HuH-7.5 (cell line): ENCODE measurements at regions not wholly inside any gene's neighbourhood (a gene's known extent, or its start where the extent isn't known, plus 50 kb on each side); places are given as distances from the start of the nearest gene placed in this dataset.

Source experiments
- DNase-seq: peaks from one replicate; pipeline ENCODE4 v3.0.0; 2011; ENCODE audit warnings: low spot score

DNA sequence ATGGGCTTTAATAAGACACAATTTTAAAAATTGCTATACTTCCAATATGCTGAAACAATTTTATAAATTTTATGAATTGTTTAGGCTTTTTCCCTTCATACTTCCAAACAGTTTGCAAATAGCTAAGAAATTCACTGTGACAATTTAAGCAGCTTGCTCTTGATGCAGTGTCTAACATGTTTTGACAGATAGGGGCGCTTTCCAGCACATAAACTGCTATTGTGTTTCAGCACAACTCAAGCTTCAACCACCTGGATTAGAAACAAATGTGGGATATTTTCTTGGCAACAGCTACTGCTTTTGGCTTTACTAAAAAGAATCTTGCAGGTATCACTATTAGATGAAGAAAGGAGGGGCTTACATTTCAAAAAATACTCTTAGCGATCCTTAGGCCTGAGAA is 565.8 kb upstream of the DPPA4 start:
- DNase-seq, result no peak

DNA sequence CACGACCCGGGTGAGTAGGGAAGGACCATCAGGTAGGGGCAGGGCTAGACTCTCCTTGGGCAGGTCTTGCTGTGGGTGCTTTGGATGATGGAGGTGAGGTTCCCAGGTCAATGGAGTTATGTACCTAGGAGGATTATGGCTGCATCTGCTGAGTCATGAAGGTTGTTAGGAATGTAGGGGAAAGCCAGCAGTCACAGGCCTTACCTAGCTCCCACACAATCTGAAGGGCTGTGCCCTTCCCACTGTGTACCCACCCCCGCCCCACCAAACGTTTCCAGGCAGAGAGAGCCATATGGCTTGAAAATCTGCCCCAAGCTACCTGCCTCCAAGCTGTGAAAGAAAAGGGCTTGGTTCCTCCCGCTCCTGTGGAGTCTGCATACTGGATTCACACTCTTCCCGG is 573.4 kb upstream of the DPPA4 start:
- no peak for DNase-seq

DNA sequence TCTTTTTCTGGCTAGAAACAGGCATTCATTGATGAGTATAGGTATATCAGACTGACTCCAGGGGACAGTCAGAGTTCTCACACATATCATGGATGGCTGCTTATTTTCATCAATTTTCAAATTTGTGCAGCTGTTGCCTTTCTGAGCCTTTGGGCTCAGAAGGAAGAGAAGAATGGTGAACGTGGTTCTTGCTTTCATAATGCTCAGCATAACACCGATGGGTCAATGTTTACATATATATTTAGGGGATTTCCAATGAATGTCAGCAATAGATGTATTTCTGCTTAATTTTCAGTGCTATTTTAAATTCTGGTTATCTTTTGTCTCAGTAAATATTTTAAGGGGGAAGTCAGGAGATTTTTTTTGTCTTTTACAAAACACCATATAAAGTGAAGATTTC is 581.4 kb upstream of the DPPA4 start:
- DNase-seq, result no peak

DNA sequence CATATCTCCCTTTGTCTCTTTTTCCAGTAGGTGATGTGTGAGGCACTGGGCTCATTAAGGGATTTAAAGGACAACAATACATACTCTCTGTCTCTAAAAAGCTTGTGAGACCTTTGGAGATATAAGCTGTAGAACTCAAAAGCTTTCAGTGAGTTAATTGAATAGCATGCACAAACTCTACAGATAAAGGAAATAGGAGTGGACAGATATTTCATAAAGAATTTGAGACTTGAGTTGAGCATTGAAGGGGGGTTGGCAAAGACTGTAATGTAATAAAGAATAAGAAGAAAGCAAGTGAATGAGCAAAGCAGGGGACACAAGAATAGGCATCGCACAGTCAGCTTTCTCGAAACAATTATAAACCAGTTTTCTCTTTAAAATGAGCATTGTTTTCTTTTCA is 583.4 kb upstream of the DPPA4 start:
- no peak for DNase-seq

DNA sequence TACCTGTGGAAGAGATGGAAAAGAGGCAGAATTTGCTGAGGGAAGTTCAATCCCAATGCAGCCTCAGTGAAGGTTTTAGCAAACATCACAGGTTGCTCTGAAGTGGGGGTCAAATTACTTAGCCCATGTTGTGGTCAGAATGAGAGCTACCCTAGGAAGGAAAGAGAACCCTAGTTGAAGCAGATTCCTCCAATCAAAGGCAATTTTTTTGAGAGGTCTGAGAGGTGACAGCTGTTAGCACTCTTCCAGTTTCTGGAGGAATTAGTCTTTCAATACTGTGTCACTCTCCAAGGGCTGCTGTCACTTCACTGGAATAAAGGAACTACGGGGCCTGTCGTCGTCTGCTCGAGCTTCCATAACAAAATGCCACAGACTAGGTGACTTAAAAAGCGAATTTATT is 584.2 kb upstream of the DPPA4 start:
- no peak for DNase-seq

DNA sequence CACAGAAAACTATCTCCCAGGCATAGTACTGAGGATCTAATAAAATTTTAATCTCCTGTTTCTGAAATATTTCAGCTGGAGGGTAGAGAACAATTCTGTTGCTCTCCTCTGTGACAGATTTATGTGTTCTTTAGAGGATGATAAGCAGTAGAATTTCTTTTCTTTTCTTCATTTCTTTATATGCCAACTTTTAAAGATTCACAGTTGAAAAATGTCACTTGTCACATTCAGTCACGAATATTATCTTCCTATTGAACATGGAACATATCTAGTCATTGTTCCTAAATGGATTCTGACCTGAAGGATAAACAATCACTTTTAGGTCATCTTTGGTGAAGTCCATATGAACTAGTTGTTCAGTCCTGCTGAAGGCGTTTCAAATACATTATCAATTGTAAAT is 585.5 kb upstream of the DPPA4 start:
- no peak for DNase-seq

DNA sequence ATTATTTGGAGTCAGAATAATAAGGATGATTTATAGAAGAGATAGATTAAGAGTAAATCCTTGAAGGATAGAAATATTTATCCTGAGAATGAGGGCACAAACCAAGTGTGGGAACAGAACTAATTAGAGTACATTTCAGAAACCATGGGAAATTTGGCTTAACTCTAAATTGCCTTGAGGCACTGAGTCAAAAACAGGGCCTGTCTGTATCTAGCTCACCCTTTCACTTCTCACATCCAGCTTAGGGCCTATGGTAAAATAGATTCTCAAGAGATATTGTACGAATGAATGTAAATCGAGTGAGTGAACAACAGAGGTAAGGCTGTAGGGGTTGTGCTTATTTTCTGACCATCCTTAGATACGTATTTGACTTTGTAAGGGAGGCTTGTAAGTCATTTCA is 586.1 kb upstream of the DPPA4 start:
- DNase-seq, result no peak

DNA sequence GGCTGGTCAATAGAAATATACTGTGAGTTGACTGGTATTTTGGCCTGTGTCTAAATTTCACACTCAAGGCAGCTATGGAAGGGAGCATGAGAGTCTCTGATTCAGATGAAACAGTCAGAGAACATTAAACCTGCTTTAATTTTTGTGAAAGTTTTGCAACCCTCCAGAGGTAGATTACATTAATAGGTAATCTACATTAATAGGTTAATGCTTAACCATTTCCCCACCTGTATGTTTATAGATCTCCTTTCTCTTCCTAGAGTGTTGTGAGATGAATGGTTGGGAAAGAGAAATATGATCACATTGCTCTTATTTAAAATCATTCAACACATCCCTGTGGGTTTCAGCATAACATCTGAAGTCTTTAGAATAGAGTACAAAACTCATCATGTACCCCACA is 586.9 kb upstream of the DPPA4 start:
- no peak for DNase-seq

DNA sequence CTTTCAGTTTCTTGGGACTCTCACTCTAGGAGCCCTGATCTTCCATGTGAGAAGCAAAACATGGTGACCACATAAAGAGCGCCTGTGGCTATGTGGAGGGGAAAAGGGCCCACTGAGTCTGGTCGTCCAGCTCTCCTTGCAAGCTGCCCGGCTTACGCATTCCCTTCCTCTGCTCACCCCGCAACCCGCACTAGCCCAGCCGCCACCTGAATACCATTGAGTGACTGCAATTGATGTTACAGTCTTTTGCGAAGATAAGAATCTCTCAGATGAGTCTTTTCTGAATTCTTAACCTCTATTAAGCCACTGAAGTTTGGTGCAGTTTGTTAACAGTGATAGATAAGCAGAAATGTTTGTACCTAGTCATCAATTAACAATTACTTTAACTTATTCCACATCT is 589.0 kb upstream of the DPPA4 start:
- DNase-seq, result no peak

DNA sequence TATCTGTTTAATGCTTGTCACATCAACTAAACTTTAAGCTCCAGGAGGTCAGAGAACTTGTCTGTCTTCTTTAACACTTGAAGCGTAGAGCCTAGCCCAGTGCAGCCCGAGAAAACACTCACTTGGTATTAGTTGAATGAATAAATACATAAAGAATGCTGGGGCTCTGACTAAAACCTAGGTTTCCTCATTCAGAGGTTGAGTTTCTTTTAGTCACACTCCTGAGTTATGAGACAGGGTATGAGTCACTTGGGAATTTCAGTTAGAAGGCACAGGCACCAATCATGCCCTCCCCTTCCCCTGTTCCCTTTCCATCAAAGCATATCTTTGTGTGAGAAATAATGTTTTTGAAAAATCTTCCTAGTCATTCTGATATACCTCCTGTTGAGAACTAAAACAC is 589.8 kb upstream of the DPPA4 start:
- no peak for DNase-seq

DNA sequence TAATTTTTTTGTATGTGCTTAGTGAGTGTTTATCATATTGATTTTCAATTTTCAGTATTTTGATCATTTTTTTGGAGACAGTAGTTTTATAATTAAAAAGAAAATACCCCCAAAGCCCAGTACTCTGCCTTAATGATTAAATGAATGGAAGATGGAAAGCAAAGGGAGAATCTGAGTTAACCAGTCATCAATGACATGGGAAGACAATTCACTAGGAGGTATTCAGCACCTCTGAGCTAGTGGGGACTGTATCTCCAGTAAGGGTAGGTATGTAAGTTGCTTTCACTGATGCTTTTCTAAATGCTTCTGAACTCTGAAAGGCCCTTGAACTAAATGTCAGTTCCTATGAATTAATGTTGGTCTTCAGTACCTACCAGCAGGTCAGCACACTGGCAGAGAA is 590.4 kb upstream of the DPPA4 start:
- no peak for DNase-seq

DNA sequence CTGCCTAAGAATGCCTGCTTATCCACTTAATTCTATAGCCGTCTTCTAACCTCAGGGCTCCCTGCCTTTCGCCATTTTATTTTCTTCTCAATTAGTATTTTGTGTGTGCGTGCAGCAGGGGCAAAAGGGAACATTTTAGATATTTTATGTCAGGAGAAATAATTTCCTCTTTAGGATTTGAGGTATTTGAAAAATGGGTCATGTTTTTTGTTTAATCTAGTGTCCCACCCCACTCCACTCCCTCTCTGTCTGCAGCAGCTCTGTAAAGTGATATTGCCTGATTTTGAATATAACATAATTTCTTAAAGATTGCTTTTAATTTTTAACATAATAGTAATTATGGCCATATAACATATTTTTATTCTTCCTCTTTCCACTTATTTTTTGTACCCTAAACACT is 593.2 kb upstream of the DPPA4 start:
- DNase-seq, result no peak

DNA sequence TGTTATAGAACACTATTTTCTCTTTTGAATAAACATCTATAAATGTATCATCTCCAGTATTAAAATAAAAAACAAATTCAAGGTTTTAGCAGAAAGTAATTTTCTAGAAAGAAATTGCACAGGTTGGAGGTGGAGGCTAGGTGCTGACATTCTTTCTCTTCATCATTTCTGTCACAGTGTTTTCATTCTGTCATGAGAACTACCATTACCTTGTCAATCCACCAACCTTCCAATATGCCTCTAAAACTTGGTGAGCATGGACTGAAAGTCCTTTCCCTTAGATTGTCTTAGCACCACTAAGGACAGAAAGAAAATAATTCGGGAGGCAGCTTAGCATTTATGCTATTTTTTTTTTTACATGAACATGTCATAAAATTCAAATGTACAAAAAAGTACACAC is 596.2 kb upstream of the DPPA4 start:
- DNase-seq, result no peak

DNA sequence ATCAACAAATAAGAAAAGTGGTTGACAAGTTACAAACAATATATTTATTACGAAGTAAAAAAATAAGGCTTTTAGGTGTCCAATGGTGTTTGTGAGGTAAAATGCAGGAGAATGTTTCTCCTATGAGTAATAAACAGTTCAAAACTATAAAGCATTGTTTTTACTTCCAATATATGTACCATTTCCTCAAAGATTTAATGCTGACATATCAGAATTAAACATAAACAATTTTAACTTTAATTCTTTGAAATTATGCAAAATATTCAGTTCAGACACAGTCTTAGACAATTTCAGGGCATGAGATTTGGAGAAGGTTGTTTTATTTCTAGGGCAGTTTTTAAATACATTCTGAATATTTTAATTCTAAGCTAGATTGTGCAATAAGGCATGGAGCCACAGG is 602.5 kb upstream of the DPPA4 start:
- DNase-seq, result no peak

DNA sequence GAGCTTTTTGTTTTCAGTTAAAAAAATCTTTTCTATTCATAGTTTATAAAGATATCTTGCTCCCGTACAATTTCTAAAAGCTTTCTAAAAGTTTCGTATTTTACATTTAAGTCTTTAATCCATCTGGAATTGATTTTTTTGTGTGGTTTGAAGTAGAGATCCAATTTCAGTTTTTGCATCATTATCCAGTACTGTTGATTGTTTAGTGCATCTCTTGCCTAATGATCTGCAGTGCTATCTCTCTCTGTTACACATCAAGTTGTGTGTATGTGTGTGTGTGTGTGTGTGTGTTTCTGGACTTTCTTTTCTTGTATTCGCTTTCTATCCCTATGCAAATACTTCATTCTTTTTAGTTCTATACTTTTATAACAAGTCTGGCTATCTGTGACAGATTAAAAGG is 605.8 kb upstream of the DPPA4 start:
- no peak for DNase-seq

DNA sequence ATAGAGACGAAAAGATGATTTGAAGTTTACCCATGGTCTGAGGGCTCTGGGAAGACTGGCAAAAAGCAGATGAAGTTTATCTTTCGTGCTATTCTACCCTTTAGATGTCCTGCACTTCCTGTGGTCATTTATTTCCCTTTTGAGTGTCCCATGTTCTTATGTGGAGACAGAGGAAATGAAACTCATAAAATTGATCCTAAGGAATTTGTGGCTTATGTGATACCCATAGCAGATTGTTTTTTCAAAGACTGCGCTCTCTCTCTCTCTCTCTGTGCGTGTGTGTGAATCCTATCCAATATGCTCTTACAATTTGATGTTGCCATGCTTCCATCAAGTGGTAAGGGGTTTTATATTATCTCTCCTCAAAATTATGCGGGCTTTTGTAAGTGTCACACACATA is 607.5 kb upstream of the DPPA4 start:
- no peak for DNase-seq

DNA sequence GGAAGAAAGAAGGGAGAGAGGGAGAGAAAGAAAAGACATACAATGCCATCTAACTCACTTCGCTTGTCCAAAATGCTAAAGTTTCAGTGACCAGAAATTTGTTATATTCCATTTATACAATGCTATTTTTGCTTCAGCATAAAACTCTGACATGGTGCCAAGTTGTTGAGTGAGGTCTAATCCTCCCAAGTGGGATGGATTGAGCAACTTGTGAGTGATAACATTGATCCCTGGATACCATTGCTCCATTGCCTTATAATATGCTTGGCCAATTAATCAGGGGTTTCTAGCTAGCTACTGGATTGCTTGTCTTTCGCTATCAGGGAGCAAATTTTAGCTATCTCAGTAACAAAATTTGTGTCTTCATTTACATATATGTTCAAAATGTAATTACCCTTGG is 615.6 kb upstream of the DPPA4 start:
- DNase-seq, result no peak

DNA sequence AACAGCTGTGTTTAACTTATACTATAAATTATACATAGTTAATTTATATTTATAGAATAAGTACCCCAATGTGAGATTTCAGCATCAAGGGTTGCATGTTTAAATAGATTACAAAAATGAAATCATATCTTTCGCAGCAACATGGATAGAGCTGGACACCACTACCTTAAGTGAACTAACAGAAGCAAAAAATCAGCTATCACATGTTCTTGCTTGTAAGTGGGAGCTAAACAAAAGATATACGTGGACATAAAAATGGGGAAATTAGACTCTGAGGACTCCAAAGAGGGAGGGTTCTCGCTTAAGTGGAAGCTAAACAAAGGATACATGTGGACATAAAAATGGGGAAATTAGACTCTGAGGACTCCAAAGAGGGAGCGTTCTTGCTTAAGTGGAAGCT is 626.5 kb upstream of the DPPA4 start:
- no peak for DNase-seq

DNA sequence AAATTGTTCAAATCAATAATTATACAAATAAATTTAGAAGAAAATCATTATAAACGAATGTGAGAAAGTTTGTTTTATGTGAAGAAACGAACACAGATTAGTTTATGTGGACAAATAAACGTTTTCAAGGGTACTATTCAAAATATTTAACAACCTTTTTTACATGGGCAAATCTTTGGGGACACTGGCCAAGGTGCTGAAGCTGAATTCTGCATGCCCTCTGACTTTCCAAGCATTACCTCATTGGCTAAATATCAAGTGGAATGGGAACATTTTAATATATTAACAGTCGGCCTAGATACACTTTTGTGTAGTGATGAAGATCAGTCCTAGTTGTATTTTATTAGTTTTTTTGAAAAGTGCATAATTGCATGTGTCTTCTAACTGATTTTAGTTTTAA is 636.4 kb upstream of the DPPA4 start:
- no peak for DNase-seq

DNA sequence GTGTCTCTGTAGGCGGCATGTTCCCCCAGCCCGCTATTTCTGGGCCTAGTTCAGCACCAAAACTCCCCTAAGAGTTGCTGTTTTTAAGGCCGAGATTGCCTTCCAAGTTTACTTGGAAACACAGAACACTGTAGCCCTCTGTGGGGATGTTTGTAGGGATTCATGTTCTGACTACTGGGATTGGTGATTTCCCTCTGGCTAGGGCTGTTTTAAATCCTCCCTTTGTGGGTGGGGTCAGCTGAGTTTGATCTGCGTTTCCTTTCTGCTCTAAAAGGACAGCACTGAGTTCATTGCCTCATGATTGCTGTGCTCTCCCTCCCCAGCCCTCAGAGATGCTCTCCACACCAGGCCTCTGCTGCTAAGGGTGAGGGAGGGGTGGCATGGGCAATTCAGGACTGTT is 640.6 kb upstream of the DPPA4 start:
- DNase-seq, result no peak

DNA sequence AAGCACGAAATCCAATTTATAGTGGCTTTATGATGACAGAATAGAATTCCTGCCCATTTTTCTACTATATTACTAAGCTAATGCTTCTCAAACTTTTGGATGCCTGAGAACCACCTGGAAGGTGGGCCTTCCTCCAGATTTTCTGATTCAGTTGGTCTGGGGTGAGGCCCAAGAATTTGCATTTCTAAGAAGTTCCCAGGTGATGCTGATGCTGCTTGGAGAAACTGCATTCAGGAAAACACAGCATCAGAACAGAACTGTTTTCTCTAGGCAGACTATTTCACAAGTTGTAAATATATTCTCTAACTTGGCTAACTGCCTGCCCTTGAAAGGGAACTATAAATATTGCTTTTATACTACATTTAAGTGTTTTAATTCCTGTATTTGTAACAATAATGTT is 644.9 kb upstream of the DPPA4 start:
- DNase-seq, result no peak

DNA sequence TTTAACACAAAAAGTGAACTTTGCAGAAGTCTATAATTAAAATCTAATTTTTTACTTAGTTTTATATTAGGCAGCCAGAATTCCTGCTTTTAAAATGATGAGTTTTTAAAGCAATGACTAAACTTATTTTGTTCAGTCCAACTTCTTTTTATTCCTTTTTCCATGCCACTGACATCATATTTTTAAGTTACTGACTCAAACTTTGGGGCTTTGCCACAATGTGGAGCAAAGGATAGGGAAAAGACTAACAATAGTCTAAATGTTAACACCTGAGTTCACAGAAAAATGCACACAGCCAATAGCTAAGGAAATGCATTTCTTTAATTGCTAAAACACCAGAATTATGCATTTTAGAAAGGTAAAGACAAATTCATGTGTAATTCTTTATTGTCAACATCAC is 647.6 kb upstream of the DPPA4 start:
- DNase-seq, result no peak

DNA sequence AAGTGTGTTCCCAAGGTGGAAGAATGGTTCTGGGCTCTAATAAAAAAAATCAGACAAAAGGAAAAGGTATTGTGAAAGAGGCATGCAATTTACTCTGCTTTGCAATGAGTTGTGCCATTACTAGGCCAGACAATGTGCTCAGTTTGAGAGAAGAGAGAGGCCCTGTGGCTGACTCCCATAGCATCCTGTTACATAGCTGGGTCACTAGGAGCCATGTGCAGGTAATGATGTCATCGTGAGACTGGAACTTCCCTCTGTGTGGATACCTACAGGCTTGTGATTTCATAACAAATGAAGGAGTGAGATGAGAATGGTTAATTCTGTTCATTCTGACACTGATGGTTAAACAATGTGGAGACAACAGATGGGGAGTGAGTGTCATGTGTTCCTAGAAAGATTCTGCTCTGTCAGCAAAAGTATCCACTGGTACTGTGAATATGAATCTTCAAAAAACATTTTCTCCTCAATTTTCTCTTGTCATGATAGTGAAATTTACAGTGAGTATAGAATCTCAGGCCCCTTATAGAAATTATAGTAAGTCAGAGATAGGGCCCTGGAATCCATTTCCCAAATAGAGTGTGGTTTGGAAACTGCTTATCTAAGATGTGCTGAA is 648.7 kb upstream of the DPPA4 start:
- no peak for DNase-seq

DNA sequence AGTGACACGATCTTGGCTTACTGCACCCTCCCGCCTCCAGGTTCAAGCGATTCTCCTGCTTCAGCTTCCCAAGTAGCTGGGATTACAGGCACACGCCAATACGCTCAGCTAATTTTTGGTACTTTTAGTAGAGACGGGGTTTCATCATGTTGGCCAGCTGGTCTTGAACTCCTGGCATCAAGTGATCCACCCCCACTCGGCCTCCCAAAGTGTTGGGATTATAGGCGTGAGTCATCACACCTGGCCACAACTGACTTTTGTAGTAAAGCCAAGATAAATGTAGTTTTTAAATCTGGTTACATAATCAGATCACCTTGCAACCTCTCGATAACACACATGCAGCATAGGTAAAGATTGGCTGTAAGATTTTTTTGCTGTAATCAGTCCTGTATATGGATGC is 657.5 kb upstream of the DPPA4 start:
- no peak for DNase-seq

DNA sequence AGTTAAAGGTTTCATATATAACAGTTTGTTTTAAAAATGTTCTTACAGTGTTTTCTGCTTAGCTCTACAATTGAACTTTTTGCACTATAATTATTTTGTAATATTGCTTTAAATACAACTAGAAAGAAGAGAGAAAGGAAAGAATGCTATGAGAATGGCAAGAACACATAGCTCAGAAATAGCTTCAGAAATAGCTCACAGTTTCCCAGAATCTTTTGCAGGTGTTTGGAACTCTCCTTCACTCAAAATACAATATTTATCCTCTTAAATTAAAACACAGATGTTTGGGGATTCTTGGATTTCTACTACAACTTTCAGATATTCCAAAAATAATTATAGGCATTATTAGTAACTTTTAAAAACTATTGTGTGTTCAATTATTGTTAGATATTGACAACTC is 658.0 kb upstream of the DPPA4 start:
- no peak for DNase-seq
